ENCODE measurements at regions not wholly inside any gene's neighbourhood (a gene's known extent, or its start where the extent isn't known, plus 50 kb on each side); places are given as distances from the start of the nearest gene placed in this dataset.

DNA sequence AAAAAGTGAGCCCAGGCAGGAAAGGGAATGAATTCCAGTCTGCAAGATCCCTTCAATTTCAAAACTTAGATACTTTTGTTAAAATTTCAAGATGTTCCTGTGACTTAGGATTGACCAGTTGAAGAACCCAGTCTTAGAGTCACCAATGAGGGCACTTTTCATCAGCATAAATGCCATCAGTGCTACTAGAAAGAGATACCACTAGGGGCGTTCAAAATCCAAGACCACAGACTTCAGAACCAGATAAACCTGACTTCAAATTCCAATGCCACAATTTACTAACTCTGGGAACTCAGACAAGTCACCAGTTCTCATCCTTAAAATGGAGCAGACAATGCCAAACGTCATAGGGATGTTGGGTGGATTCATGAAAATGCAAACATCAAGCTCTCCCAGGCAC, 523.2 kb downstream of the BUD13 start:
- DNase-seq (no peak), ATAC-seq (no peak)
- intact Hi-C loops (cut with DNase I): no loop called here
- TF ChIP-seq, protein P1, sequence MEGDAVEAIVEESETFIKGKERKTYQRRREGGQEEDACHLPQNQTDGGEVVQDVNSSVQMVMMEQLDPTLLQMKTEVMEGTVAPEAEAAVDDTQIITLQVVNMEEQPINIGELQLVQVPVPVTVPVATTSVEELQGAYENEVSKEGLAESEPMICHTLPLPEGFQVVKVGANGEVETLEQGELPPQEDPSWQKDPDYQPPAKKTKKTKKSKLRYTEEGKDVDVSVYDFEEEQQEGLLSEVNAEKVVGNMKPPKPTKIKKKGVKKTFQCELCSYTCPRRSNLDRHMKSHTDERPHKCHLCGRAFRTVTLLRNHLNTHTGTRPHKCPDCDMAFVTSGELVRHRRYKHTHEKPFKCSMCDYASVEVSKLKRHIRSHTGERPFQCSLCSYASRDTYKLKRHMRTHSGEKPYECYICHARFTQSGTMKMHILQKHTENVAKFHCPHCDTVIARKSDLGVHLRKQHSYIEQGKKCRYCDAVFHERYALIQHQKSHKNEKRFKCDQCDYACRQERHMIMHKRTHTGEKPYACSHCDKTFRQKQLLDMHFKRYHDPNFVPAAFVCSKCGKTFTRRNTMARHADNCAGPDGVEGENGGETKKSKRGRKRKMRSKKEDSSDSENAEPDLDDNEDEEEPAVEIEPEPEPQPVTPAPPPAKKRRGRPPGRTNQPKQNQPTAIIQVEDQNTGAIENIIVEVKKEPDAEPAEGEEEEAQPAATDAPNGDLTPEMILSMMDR (IDR thresholded peaks at IDR 0.05): no peak
- no peak for TF ChIP-seq POLR2A (IDR thresholded peaks at IDR 0.05)
- Histone ChIP-seq H3K27ac (no peak overlapping the region), H3K36me3 (replicated peaks in 1 of 2; ENCODE audit: insufficient read depth in 1 of 2, low read depth in 2 of 2) (no peaks in the 10 kb centered on the region), H3K4me3 (no peak overlapping the region), H3K4me1 (no peaks in the 10 kb centered on the region), H3K9me3 (no peaks in the 10 kb centered on the region), H3K27me3 (no peaks in the 10 kb centered on the region)
- 43 to 56% methylated on average over 2 of the region's 2 CpGs for WGBS, 2 donors

DNA sequence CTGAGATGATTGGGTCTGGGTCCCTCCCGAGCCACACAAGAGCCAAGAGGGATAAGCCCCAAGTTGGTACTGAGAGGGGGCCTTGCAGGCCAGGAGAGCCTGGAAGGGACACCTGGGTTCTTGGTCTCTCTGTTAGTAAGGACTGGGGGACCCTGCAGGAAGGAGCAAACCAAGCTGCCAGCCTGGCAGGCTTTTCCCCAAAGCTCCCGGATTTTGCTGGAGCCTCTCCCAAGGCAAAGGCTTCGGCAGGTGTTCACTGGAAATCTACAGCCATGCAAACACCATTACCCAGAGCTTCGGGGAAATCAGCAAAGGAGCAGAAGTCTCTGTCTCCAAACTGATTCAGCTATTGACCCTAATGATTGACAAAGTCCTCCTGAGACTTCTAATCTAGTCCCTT, 527.9 kb downstream of the BUD13 start:
- 58 to 68% methylated on average over 4 of the region's 4 CpGs for WGBS, 2 donors
- intact Hi-C loops (cut with DNase I): no loop called here
- DNase-seq (no peak), ATAC-seq (no peak)
- no peak overlapping the region for H3K4me3 ChIP-seq
- H3K4me1 ChIP-seq: no peaks in the 10 kb centered on the region
- no peaks in the 10 kb centered on the region for H3K9me3 ChIP-seq
- no peak for TF ChIP-seq POLR2A (IDR thresholded peaks at IDR 0.05)
- TF ChIP-seq, protein P1 (IDR thresholded peaks at IDR 0.05): no peak
- no peaks in the 10 kb centered on the region for H3K27me3 ChIP-seq
- H3K36me3 ChIP-seq (replicated peaks in 1 of 2; ENCODE audit: insufficient read depth in 1 of 2, low read depth in 2 of 2): no peaks in the 10 kb centered on the region
- H3K27ac ChIP-seq: no peak overlapping the region

DNA sequence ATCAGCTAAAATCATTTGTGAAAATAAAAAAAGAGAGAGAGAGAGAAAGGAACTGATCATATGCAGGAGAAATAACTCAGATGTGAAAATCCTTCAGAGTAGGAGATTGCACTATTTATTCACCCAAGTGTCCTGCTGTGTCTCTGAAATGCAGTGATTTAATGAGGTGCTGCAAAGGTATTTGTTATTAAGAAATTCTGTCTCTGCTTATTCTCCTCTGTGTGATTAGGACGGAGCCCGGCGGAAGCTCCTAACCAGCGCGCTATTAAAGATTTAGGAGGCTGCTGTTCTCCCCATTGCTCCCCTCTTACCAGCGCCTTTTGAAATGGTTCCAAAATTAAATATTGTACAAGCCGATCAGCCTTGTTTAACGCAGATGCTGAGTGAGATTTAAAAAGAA, 528.3 kb downstream of the BUD13 start:
- no peaks in the 10 kb centered on the region for H3K9me3 ChIP-seq
- ATAC-seq (no peak), DNase-seq (no peak)
- H3K4me3 ChIP-seq: no peak overlapping the region
- H3K27me3 ChIP-seq: no peaks in the 10 kb centered on the region
- no peaks in the 10 kb centered on the region for H3K4me1 ChIP-seq
- no peak overlapping the region for H3K27ac ChIP-seq
- 59 to 63% methylated on average over 8 of the region's 8 CpGs for WGBS, 2 donors
- H3K36me3 ChIP-seq (replicated peaks in 1 of 2; ENCODE audit: insufficient read depth in 1 of 2, low read depth in 2 of 2): no peaks in the 10 kb centered on the region
- intact Hi-C loops (cut with DNase I): no loop called here
- TF ChIP-seq, protein P1 (IDR thresholded peaks at IDR 0.05): no peak
- no peak for TF ChIP-seq POLR2A (IDR thresholded peaks at IDR 0.05)

DNA sequence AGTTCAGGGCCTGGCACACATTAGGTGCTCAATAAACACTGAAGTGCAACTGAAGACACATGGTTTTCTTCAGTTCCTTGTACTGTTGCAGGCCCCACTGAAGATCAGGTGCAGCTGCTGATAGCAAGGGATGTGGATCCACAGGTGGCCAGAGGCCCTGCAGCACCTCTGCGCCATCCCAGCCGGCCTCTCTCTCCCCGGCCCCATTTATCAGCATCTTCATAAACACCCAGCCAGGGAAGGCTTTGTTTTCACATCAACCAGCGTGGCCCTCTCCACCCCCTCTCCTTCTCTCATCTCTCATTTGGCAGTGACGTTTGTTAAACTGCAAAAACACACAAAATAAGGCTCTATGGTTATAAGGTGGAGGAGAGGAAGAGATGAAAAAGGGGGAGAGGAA, 528.8 kb downstream of the BUD13 start:
- H3K4me3 ChIP-seq: no peak overlapping the region
- H3K36me3 ChIP-seq (replicated peaks in 1 of 2; ENCODE audit: insufficient read depth in 1 of 2, low read depth in 2 of 2): no peaks in the 10 kb centered on the region
- WGBS, 2 donors: 23 to 32% methylated on average over 5 of the region's 5 CpGs
- no peak overlapping the region for H3K27ac ChIP-seq
- no peaks in the 10 kb centered on the region for H3K9me3 ChIP-seq
- intact Hi-C loops (cut with DNase I): no loop called here
- TF ChIP-seq POLR2A (IDR thresholded peaks at IDR 0.05): no peak
- TF ChIP-seq, protein P1 (IDR thresholded peaks at IDR 0.05): no peak
- DNase-seq: no peak
- no peaks in the 10 kb centered on the region for H3K27me3 ChIP-seq
- ATAC-seq: no peak
- H3K4me1 ChIP-seq: no peaks in the 10 kb centered on the region

DNA sequence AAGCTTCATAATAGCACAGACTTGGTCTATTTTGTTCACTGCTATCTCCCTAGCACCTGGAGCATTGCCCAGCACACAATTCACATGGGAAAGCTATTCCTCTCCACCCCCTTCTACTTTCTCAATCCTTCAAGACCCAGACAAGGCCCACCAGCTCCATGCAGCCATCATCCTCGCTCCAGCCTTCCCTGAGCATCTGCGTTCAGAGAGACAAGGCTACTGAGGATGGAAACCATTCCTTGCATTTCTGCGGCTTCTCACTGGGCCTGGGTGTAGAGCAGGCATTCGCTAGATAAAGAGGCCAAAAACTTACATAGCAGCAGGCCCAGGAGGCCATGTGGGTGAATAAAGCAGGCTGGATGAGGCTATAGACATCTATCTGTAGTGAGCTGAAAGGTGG, 530.8 kb downstream of the BUD13 start:
- no peak overlapping the region for H3K4me3 ChIP-seq
- intact Hi-C loops (cut with DNase I): no loop called here
- H3K27me3 ChIP-seq: no peaks in the 10 kb centered on the region
- no peaks in the 10 kb centered on the region for H3K9me3 ChIP-seq
- H3K4me1 ChIP-seq: no peaks in the 10 kb centered on the region
- no peak overlapping the region for H3K27ac ChIP-seq
- DNase-seq (no peak), ATAC-seq (no peak)
- WGBS, 2 donors: 76 to 86% methylated on average over 4 of the region's 4 CpGs
- no peak for TF ChIP-seq POLR2A (IDR thresholded peaks at IDR 0.05)
- TF ChIP-seq, protein P1 (IDR thresholded peaks at IDR 0.05): no peak
- no peaks in the 10 kb centered on the region for H3K36me3 ChIP-seq (replicated peaks in 1 of 2; ENCODE audit: insufficient read depth in 1 of 2, low read depth in 2 of 2)
